Fibroblast of skin of right biceps (primary cell): ENCODE measurements at regions not wholly inside any gene's neighbourhood (a gene's known extent, or its start where the extent isn't known, plus 50 kb on each side); places are given as distances from the start of the nearest gene placed in this dataset.

Experiments used
- DNase-seq: peaks from one replicate; pipeline ENCODE4 v3.0.0-alpha.2; 2013

GRCh38 chr15:93178371-93178770, 89.4 kb upstream of the RGMA start:
- DNase-seq = no peak

GRCh38 chr15:93176065-93176464, 87.1 kb upstream of the RGMA start:
- no peak for DNase-seq

GRCh38 chr15:93174836-93175235, 85.8 kb upstream of the RGMA start:
- no peak for DNase-seq

GRCh38 chr15:93173369-93173768, 84.4 kb upstream of the RGMA start:
- peak; percentile 92 for DNase-seq

GRCh38 chr15:93171476-93171875, 82.5 kb upstream of the RGMA start:
- no peak for DNase-seq

GRCh38 chr15:93170329-93170728, 81.3 kb upstream of the RGMA start:
- DNase-seq = peak; percentile 21

GRCh38 chr15:93168910-93169309, 79.9 kb upstream of the RGMA start:
- DNase-seq = peak; percentile 76

GRCh38 chr15:93167291-93167690, 78.3 kb upstream of the RGMA start:
- DNase-seq = no peak

- DNase-seq = no peak
These were observed 77.7 kb upstream of the RGMA start for GRCh38 chr15:93166675-93167074.

GRCh38 chr15:93165734-93166470, 76.9 kb upstream of the RGMA start:
- DNase-seq = no peak

GRCh38 chr15:93164409-93164808, 75.4 kb upstream of the RGMA start:
- DNase-seq = peak; percentile 37

- no peak for DNase-seq
These were observed 73.5 kb upstream of the RGMA start for GRCh38 chr15:93162560-93162959.

GRCh38 chr15:93159930-93160329, 70.9 kb upstream of the RGMA start:
- DNase-seq = no peak

GRCh38 chr15:93158097-93158900, 69.3 kb upstream of the RGMA start:
- DNase-seq = no peak

GRCh38 chr15:93154666-93155065, 65.7 kb upstream of the RGMA start:
- peak; percentile 57 for DNase-seq

- DNase-seq = peak; percentile 64
These were observed 63.9 kb upstream of the RGMA start for GRCh38 chr15:93152951-93153350.

- DNase-seq = no peak
These were observed 63.3 kb upstream of the RGMA start for GRCh38 chr15:93152360-93152759.

- DNase-seq = peak; percentile 70
These were observed 62.2 kb upstream of the RGMA start for GRCh38 chr15:93150910-93151881.

- DNase-seq = no peak
These were observed 57.6 kb upstream of the RGMA start for GRCh38 chr15:93146601-93147000.

- DNase-seq = no peak
These were observed 57.2 kb upstream of the RGMA start for GRCh38 chr15:93146196-93146595.

GRCh38 chr15:93144463-93145236, 55.6 kb upstream of the RGMA start:
- no peak for DNase-seq

GRCh38 chr15:93143186-93143585, 54.2 kb upstream of the RGMA start:
- no peak for DNase-seq
